Thyroid gland (tissue), 4 donors: ENCODE measurements at regions not wholly inside any gene's neighbourhood (a gene's known extent, or its start where the extent isn't known, plus 50 kb on each side); places are given as distances from the start of the nearest gene placed in this dataset.

Experiments used
- DNase-seq, 2 donors: peaks; one replicate each; pipeline ENCODE4 v3.0.0-alpha.2; 2019
- H3K27ac ChIP-seq, 3 donors: fragments of 200-600 bp; sonication (generic); 1 replicate in 2 of 3; 2 replicates in 1 of 3; pipeline ENCODE4 v1.5.1; 2016 to 2019; ENCODE audit warnings: mild to moderate bottlenecking in 1 of 3, moderate library complexity in 1 of 3
- H3K27me3 ChIP-seq: fragments of 200-600 bp; sonication (generic); one replicate; pipeline ENCODE4 v1.5.1; 2019
- H3K36me3 ChIP-seq, 2 donors: fragments of 200-600 bp; sonication (generic); one replicate each; pipeline ENCODE4 v1.5.1; 2016 to 2019
- H3K4me1 ChIP-seq, 2 donors: fragments of 200-600 bp; sonication (generic); one replicate each; pipeline ENCODE4 v1.5.1; 2017 to 2019
- H3K4me3 ChIP-seq, 3 donors: fragments of 200-600 bp; sonication (generic); replicated peaks in 1 of 3; 1 replicate in 2 of 3; 2 replicates in 1 of 3; pipeline ENCODE4 v1.5.1; 2016; ENCODE audit warnings: mild to moderate bottlenecking in 1 of 3
- H3K9me3 ChIP-seq: fragments of 200-600 bp; sonication (generic); one replicate; pipeline ENCODE4 v1.5.1; 2017
- POLR2A ChIP-seq, 2 donors: fragments of 450-650 bp; IDR thresholded peaks; one replicate each; pipeline ENCODE4 v1.6.1; 2017; ENCODE audit warnings: antibody characterized with exemption in 2 of 2, mild to moderate bottlenecking in 2 of 2, moderate library complexity in 1 of 2
- WGBS, 2 donors: methylation state at CpG; one replicate each; pipeline ENCODE4 v1.1.5; 2017; 5-methylcytosine and 5-hydroxymethylcytosine counted together
- intact Hi-C: fragments of 100-400 bp; cut with DNase I; formaldehyde crosslinking; loops from one replicate; pipeline ENCODE4 v1.15.1; 2023
- TF ChIP-seq, protein P1 (sequence below), 6 experiments: fragments of 200-600 bp in 3 of 6; fragments of 450-650 bp in 3 of 6; sonication (generic) in 3 of 6; IDR thresholded peaks; one replicate each; pipeline ENCODE4 v1.5.1; 2016 to 2019; ENCODE audit warnings: antibody characterized with exemption in 6 of 6, mild to moderate bottlenecking in 2 of 6, inconsistent platforms in 1 of 6, moderate library complexity in 1 of 6

DNA sequence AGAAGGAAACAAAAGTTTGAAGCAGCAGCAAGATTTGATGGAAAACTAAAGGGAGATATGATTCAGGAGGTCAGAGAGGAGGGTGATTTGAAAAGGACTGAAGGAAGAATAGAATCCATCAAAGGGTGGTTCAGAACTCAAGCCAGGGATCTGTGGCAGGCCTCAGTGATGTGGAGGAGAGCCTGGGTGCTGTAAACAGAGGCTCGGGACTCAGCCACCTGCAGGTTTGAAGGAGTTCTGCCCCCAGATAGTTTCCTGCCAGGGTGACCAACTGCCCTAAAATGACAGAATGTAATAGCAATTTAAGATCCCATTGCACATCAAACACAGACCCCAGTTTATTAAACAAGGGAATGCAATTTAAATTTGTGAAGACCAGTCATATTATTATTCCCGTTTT is 204.0 kb upstream of the FAT1 start:
- Histone ChIP-seq H3K36me3 (no peaks in the 10 kb centered on the region), H3K4me1 (no peaks in the 10 kb centered on the region), H3K4me3 (no peak overlapping the region), H3K9me3 (no peaks in the 10 kb centered on the region), H3K27ac (no peak overlapping the region), H3K27me3 (no peaks in the 10 kb centered on the region)
- no peak for DNase-seq
- no peak for TF ChIP-seq POLR2A (IDR thresholded peaks at IDR 0.05)
- TF ChIP-seq, protein P1, sequence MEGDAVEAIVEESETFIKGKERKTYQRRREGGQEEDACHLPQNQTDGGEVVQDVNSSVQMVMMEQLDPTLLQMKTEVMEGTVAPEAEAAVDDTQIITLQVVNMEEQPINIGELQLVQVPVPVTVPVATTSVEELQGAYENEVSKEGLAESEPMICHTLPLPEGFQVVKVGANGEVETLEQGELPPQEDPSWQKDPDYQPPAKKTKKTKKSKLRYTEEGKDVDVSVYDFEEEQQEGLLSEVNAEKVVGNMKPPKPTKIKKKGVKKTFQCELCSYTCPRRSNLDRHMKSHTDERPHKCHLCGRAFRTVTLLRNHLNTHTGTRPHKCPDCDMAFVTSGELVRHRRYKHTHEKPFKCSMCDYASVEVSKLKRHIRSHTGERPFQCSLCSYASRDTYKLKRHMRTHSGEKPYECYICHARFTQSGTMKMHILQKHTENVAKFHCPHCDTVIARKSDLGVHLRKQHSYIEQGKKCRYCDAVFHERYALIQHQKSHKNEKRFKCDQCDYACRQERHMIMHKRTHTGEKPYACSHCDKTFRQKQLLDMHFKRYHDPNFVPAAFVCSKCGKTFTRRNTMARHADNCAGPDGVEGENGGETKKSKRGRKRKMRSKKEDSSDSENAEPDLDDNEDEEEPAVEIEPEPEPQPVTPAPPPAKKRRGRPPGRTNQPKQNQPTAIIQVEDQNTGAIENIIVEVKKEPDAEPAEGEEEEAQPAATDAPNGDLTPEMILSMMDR (IDR thresholded peaks at IDR 0.05) = no peak
- intact Hi-C loops = no loop called here
- 82 to 87% methylated on average over 2 of the region's 2 CpGs for WGBS, 2 donors

DNA sequence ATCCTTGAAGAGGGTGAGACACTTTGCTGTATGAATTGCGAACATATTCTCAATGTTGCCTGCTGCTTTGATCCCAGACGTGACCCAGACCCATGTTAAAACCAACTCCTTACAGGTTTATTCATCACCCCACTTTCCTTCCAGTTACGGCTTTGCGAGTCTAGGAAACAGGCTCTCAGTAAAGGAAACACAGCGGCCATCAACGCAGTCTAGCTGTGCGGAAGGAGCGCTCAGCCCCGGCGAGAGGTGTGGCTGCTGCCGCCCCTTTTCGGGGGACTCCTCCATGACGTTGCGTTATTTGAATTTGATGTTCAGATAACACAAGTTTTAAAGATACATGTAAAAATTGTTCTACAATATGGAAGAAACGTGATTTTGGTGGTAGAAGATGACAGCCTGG is 206.4 kb upstream of the FAT1 start:
- Histone ChIP-seq H3K4me3 (no peak overlapping the region), H3K9me3 (no peaks in the 10 kb centered on the region), H3K36me3 (no peaks in the 10 kb centered on the region), H3K27me3 (no peaks in the 10 kb centered on the region), H3K27ac (no peak overlapping the region), H3K4me1 (no peaks in the 10 kb centered on the region)
- WGBS, 2 donors = 91 to 96% methylated on average over 15 of the region's 15 CpGs
- TF ChIP-seq, protein P1 (IDR thresholded peaks at IDR 0.05) = no peak
- TF ChIP-seq POLR2A (IDR thresholded peaks at IDR 0.05) = no peak
- DNase-seq = no peak
- intact Hi-C loops = no loop called here

DNA sequence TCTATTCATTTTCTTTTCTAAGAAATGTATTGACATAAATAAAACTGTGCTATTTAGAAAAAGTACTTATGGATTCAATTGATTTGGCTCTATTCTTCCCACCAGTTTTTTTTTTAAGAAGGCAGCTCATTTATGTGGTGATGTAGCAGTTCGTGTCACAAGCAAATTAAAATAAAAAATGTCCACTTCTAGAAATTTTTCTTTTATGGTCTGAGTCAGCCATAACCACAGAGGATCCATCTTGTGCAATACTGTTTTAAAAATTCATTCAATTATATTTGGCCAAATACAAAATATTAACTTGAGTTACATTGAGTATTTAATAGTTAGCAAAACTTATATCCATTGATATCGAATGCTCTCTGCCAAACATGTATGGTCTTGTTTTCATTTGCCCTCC is 207.9 kb upstream of the FAT1 start:
- Histone ChIP-seq H3K27ac (no peak overlapping the region), H3K9me3 (no peaks in the 10 kb centered on the region), H3K27me3 (no peaks in the 10 kb centered on the region), H3K4me1 (no peaks in the 10 kb centered on the region), H3K36me3 (no peaks in the 10 kb centered on the region), H3K4me3 (no peak overlapping the region)
- no peak for DNase-seq
- 85 to 95% methylated on average over 2 of the region's 2 CpGs for WGBS, 2 donors
- TF ChIP-seq, protein P1 (IDR thresholded peaks at IDR 0.05) = no peak
- TF ChIP-seq POLR2A (IDR thresholded peaks at IDR 0.05) = no peak
- intact Hi-C loops = no loop called here

DNA sequence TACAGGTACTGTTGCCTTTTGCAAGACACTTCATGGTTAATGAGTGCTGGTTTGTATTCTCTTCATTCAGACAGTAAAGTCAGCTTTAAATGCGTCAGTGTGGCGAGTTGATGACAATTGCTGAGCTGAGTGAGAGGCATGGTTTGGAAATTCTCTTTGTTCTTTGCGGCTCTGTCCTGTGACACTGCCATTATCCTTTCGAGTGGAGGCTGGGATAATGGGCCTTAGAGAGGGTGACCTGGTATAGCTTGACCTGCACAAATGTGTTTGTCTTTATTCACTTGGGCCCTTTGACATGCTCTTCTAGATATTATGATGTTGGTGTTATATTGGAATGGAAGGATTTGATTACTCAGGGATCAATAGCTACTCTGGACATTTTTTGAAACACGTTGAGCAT is 208.5 kb upstream of the FAT1 start:
- H3K4me1 ChIP-seq = no peaks in the 10 kb centered on the region
- no peak for TF ChIP-seq POLR2A (IDR thresholded peaks at IDR 0.05)
- TF ChIP-seq, protein P1 (IDR thresholded peaks at IDR 0.05) = no peak
- no peak overlapping the region for H3K4me3 ChIP-seq
- intact Hi-C loops = no loop called here
- DNase-seq = no peak
- WGBS, 2 donors = 86 to 89% methylated on average over 5 of the region's 5 CpGs
- H3K27ac ChIP-seq = no peak overlapping the region
- no peaks in the 10 kb centered on the region for H3K27me3 ChIP-seq
- H3K9me3 ChIP-seq = no peaks in the 10 kb centered on the region
- H3K36me3 ChIP-seq = no peaks in the 10 kb centered on the region

DNA sequence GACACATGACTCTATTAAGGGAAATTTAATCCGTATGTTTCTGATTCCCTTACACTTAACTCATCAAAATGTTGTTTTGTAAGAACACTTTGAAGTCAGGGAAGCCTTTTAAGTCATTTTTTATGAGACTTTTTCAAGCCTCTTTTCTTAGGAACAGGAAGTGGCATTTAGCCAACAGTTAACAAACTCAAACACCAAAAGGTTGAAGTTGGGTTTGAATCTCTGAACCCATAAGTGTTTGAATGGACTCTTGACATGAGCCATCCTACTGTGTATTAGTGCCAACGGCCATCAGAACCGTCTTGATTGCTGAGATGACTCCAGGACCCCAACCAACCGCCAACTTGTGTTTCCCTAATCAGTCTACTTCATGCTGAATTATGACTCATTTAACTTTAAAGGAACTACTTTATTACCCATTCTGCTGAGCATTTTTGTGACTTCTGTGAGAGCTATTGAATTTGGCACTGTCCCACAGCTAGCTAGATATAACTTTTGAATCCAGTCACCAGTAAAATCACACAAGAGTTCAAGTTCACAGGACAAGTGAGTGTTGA is 209.1 kb upstream of the FAT1 start:
- Histone ChIP-seq H3K27ac (no peak overlapping the region), H3K4me3 (no peak overlapping the region), H3K36me3 (no peaks in the 10 kb centered on the region), H3K4me1 (no peaks in the 10 kb centered on the region), H3K9me3 (no peaks in the 10 kb centered on the region), H3K27me3 (no peaks in the 10 kb centered on the region)
- 43 to 47% methylated on average over 4 of the region's 4 CpGs for WGBS, 2 donors
- TF ChIP-seq, protein P1 (IDR thresholded peaks at IDR 0.05) = no peak
- no peak for TF ChIP-seq POLR2A (IDR thresholded peaks at IDR 0.05)
- DNase-seq = no peak
- intact Hi-C loops = no loop called here
